ENCODE measurements at regions not wholly inside any gene's neighbourhood (a gene's known extent, or its start where the extent isn't known, plus 50 kb on each side); places are given as distances from the start of the nearest gene placed in this dataset.

- no peak overlapping the region for H3K4me3 ChIP-seq (ENCODE audit: control insufficient read depth, low read depth, low read length)
- TF ChIP-seq CTCF (IDR thresholded peaks at IDR 0.05; ENCODE audit: control insufficient read depth, insufficient read depth, low read depth, low read length, missing control alignments), result no peak
- no peak for DNase-seq (ENCODE audit: low read depth)
Observed at GRCh38 chr12:30824311-30824710, 69.6 kb upstream of the CAPRIN2 start.

- no peak overlapping the region for H3K4me3 ChIP-seq (ENCODE audit: control insufficient read depth, low read depth, low read length)
- no peak for TF ChIP-seq CTCF (IDR thresholded peaks at IDR 0.05; ENCODE audit: control insufficient read depth, insufficient read depth, low read depth, low read length, missing control alignments)
- no peak for DNase-seq (ENCODE audit: low read depth)
Observed at GRCh38 chr12:30823764-30824163, 69.0 kb upstream of the CAPRIN2 start.

GRCh38 chr12:30823156-30823699, 68.5 kb upstream of the CAPRIN2 start:
- no peak for DNase-seq (ENCODE audit: low read depth)
- no peak for TF ChIP-seq CTCF (IDR thresholded peaks at IDR 0.05; ENCODE audit: control insufficient read depth, insufficient read depth, low read depth, low read length, missing control alignments)
- H3K4me3 ChIP-seq (ENCODE audit: control insufficient read depth, low read depth, low read length), result no peak overlapping the region

GRCh38 chr12:30822385-30823155, 67.8 kb upstream of the CAPRIN2 start:
- TF ChIP-seq CTCF (IDR thresholded peaks at IDR 0.05; ENCODE audit: control insufficient read depth, insufficient read depth, low read depth, low read length, missing control alignments), result peak; percentile 12
- peak overlapping the region; percentile 28 for H3K4me3 ChIP-seq (ENCODE audit: control insufficient read depth, low read depth, low read length)
- DNase-seq (ENCODE audit: low read depth), result no peak

GRCh38 chr12:30820406-30820946, 65.7 kb upstream of the CAPRIN2 start:
- no peak for TF ChIP-seq CTCF (IDR thresholded peaks at IDR 0.05; ENCODE audit: control insufficient read depth, insufficient read depth, low read depth, low read length, missing control alignments)
- H3K4me3 ChIP-seq (ENCODE audit: control insufficient read depth, low read depth, low read length), result no peak overlapping the region
- DNase-seq (ENCODE audit: low read depth), result no peak

GRCh38 chr12:30818562-30818961, 63.8 kb upstream of the CAPRIN2 start:
- TF ChIP-seq CTCF (IDR thresholded peaks at IDR 0.05; ENCODE audit: control insufficient read depth, insufficient read depth, low read depth, low read length, missing control alignments), result no peak
- no peak for DNase-seq (ENCODE audit: low read depth)

More at GRCh38 chr12:30818562-30818961, 63.8 kb upstream of the CAPRIN2 start:
- no peak overlapping the region for H3K4me3 ChIP-seq (ENCODE audit: control insufficient read depth, low read depth, low read length)
